Putamen (tissue), 1 donor: ENCODE measurements at regions not wholly inside any gene's neighbourhood (a gene's known extent, or its start where the extent isn't known, plus 50 kb on each side); places are given as distances from the start of the nearest gene placed in this dataset.

Experiments used
- DNase-seq: peaks from one replicate; pipeline ENCODE4 v3.0.0-alpha.2; 2016; ENCODE audit warnings: low spot score

DNA sequence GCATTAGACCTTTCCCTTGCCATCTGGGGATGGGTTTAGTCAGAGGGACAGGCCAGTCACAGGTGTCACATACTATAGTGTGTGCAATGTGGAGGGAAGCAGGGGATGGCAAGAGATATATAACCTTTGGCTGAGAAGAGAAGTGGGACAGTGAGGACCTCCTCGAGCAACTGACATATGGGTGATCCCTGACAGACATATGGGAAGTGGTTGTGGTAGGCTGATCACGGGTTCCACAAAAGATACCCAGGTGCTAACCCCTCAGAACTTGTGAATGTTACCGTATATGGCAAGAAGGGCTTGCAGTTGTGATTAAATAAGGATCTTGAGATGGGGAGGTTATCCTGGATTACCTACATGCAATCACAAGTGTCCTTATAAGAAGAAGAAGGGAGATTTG lies 188.1 kb upstream of the MPHOSPH6 start:
- no peak for DNase-seq

DNA sequence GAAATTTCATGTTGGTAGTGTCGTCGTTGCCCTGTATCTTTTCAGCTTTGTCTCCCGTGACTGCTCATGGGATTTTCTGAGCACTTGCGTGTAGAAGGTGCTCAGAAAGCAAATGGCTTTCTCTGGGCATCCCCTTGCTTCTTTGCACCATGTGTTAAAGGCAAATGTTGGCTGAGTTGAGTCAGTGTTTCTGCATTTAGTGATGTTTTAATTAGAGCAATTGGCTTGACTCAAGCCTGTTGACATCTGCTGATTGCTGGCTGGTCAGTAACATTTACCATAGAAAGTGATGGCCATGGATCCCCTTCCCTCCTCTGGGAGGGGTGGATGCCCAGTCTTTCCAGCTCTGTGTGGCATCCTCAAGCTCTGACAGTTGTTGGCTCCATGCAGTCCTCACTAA lies 187.2 kb upstream of the MPHOSPH6 start:
- no peak for DNase-seq

DNA sequence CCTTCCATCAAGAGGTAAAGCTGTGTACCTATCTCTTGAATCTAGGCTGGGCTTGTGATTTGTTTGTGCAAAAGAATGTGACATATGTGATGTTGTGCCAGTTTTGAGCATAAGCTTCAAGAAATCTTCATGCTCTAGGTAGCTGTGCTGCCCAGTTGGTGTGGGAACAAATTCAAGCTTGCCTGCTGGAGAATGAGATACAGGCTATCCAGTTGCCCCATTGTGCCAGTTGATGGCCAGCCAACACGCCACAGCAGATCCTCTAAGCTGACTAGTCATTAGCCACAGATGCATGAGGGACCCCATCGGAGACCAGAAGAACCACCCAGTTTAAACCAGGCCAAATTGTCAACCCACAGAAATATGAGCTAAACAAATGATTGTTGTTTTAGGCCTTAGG lies 180.5 kb upstream of the MPHOSPH6 start:
- no peak for DNase-seq

DNA sequence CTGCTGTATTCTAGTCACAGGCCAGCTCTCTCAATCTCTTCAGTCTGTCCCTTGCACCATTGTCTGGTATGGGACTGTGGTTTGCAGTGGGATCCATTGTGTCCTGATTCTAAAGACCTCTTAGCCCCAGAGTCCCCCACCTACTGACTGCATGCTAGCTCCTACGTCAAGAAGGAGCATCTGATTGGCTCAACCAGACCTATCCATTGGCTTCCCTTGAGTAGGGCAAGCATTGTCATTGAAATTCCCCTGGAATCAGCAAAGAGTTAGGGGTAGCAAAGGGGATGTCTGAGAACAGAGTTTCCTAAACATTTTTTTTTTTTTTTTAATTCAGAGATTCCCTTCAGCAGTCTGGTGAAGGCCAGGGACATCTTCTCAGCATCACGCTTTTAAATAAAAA lies 175.3 kb upstream of the MPHOSPH6 start:
- no peak for DNase-seq

GRCh38 chr16:82344157-82344556 lies 174.1 kb upstream of the MPHOSPH6 start:
- DNase-seq: peak; percentile 36

DNA sequence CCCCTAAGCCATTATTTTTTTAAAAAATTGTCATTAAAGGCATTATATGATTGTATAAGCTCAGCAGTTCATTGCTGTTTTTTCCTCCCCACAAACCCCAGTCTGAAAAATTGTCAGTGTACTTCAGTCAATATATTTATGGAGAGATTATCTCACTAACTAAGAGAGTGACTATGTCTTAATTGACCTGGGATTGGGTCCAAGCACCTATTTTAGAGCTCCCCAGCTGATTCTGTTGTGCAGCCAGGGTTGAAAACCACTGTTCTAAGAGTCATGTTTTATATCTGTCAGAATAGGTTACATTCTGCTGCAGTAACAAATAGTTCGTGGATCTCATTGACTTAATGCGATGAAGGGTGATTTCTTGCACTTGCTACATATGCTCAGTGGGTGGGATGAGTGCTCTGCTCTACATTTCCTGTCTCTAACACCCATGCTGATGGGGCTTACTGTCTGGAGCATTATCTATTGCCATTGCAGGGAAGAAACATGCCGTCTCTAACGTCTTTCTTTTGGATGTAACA lies 171.2 kb upstream of the MPHOSPH6 start:
- DNase-seq: no peak

GRCh38 chr16:82340531-82340930 lies 170.5 kb upstream of the MPHOSPH6 start:
- DNase-seq: peak; percentile 83

GRCh38 chr16:82337355-82337754 lies 167.3 kb upstream of the MPHOSPH6 start:
- DNase-seq: no peak

DNA sequence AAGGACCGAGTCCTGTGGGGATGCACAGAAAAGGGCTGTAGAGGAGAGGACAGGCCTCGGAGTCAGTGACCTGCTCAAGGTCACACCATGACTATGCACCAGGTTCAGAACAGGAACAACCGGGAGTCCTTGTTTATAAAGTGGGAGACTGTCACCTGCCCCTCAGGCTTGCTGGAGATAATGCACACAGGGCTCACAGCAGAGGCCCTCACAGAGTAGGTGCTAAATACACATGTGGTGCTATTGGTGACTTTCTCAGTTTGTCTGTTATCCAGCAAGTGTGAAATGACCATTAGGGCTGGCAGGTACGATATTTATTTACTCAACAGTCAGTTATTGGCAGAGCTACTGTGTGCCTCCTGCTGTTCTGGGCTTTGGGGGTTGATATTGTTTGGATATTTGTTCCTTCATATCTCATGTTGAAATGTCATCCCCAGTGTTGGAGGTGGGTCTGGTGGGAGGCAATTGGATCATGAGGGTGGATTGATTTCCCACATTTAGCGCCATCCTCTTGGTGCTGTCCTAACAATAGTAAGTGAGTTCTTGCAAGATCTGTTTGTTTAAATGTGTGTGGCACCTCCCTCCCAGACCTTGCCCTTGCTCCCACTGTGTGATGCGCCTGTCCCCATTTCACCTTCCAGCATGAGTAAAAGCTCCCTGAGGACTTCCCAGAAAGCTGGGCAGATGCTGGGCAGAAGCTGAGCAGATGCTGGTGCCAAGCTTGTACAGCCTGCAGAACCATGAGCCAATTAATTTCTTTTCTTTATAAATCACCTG lies 162.1 kb upstream of the MPHOSPH6 start:
- no peak for DNase-seq

GRCh38 chr16:82331397-82331796 lies 161.4 kb upstream of the MPHOSPH6 start:
- no peak for DNase-seq

GRCh38 chr16:82329504-82330192 lies 159.6 kb upstream of the MPHOSPH6 start:
- DNase-seq: peak; percentile 23

- no peak for DNase-seq
These were observed 159.0 kb upstream of the MPHOSPH6 start for GRCh38 chr16:82328881-82329469.

DNA sequence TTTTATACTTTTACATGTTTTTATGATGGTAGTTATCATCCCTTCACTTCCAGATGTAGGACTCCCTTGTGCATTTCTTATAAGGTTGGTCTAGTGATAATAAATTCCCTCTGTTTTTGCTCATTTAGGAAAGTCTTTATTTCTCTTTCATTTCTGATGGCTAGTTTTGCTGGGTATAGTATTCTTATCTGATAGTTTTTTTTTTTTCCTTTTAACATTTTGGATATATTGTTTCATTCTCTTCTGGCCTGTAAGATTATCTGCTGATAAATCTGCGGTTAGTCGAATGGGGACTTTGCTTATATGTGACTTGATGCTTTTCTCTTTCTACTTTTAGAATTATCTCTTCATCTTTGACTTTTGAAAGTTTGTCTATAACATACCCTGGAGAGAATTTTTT lies 153.1 kb upstream of the MPHOSPH6 start:
- DNase-seq: no peak

DNA sequence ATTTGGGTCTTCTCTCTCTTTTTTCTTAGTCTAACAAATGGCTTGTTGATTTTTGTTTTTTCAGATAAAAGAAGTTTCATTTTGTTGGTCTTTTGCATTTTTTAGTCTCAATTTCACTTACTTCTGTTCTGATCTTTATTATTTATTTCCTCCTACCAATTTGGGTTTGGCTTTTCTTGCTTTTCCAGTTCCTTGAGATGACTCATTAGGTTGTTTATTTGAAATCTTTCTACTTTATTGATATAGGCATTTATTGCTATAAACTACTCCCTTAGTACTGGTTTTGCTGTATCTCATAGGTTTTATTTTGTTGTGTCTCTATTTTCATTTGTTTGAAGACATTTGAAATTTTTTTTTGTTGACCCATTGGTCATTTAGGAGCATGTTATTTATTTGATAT lies 152.2 kb upstream of the MPHOSPH6 start:
- DNase-seq: no peak

DNA sequence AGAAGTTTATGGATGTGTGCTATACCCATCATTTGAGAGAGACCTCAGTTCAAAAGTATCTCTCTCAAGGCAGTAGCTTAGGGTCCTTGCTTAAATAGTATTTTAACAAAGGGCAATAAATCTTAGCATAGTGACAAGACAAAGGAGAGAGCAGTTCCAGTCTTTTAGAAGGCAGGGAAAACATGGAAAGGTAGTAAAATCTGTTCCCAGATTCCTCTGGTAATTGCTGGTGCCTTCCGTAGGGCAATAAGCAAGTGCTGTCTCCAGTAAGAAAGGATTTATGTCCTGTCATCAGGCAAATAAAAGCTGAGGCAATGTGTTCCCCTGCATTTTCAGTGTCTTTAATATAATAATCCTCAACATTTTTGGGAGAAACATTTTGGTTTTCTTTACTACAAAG lies 149.0 kb upstream of the MPHOSPH6 start:
- no peak for DNase-seq

- DNase-seq: no peak
These were observed 147.6 kb upstream of the MPHOSPH6 start for GRCh38 chr16:82317411-82318167.

DNA sequence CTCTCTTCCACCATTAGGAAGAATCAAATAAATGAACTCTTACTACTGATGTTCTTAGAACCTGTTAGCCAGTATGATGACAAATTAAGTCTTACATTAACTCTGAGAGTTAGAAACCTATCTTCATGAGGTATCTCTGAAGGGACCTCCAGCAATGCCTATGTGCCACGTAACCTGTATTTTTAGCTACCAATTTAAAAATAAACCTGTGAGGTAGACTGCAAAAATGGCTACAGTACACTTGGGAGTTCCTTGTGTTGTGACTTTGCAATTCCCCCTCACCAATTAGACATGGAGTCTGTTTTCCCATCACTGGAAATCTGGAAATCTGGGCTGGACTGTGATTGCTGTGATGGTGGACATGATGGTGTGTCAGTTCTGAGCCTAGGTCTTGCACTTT lies 143.7 kb upstream of the MPHOSPH6 start:
- no peak for DNase-seq

DNA sequence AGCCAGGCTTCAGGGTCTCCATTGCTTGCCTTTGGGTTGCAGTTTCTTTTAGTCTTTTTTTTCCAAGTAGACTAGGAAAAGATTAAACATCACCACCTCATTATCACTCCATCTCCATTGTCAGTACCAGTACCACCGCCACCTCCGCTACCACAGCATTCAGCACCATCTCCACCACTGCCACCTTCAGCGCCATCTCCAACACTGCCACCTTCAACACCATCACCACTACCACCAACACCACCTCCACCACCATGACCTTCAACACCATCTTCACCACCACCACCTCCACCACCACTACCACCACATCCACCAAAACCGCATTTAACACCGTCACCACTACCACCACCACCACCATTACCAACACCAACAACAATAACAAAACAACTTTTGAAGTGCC lies 141.5 kb upstream of the MPHOSPH6 start:
- DNase-seq: no peak

DNA sequence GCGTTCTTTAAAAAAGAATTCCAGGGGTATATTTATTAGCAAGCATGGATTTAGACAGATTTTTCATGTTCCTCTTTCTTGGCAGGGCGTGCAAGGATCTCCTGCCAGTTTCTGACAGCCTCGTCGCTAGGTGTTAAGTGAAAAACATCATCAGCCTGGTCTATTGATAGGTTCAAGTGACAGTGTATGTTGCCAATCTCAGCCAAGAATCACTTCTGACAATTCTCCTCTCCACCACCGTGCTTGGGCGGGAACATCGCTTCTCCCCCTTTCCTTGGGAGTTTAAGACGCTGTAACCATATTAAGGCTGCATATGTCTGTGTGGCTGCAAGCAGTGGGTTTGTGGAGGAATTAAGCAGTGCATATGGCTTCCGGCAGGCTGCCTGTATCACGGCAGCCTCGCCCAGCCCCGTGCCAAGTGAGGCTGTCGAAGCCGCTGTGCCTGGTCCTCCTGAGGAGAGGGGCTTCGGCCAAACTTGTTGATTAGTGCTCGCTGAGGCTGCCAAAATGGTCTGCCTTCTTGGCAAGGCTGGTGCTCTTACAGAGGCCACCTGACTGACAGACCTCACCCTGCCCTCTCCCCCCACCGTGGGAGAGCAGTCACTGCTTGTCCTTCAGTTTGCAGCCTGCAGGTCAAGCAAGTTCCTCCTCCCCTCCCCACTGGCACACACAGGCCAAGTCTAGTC lies 132.2 kb upstream of the MPHOSPH6 start:
- DNase-seq: no peak

GRCh38 chr16:82301146-82301755 lies 131.2 kb upstream of the MPHOSPH6 start:
- DNase-seq: no peak

GRCh38 chr16:82300374-82300951 lies 130.4 kb upstream of the MPHOSPH6 start:
- DNase-seq: no peak
